ENCODE measurements at regions not wholly inside any gene's neighbourhood (a gene's known extent, or its start where the extent isn't known, plus 50 kb on each side); places are given as distances from the start of the nearest gene placed in this dataset.
"Not testable (repeated sequence)": the region's sequence is repeated elsewhere in the genome, so short reads cannot be mapped to it uniquely, and the experiment has no call there.

GRCh38 chr1:65590279-65590678, 169.8 kb downstream of the LEPR start:
- DNase-seq (no peak), ATAC-seq (ENCODE audit: low FRiP score) (no peak)
- intact Hi-C loops (cut with DNase I), result no loop called here
- 92 to 94% methylated on average over 2 of the region's 2 CpGs for WGBS, 2 donors
- Histone ChIP-seq H3K4me1 (ENCODE audit: control insufficient read depth in 1 of 2, insufficient read depth in 2 of 2, low read length in 2 of 2) (no peaks in the 10 kb centered on the region), H3K4me3 (ENCODE audit: low read length in 2 of 2) (no peak overlapping the region), H3K9me3 (ENCODE audit: control insufficient read depth, low read length) (no peaks in the 10 kb centered on the region), H3K27me3 (ENCODE audit: control insufficient read depth in 1 of 2, insufficient read depth in 2 of 2, low read length in 1 of 2) (no peaks in the 10 kb centered on the region), H3K36me3 (ENCODE audit: control insufficient read depth in 1 of 2, insufficient read depth in 2 of 2, low read length in 1 of 2) (no peaks in the 10 kb centered on the region), H3K27ac (ENCODE audit: low read depth in 1 of 2, low read length in 2 of 2) (no peak overlapping the region)

GRCh38 chr1:65593516-65593915, 173.0 kb downstream of the LEPR start:
- WGBS, 2 donors, result 88 to 95% methylated on average over 2 of the region's 2 CpGs
- Histone ChIP-seq H3K27me3 (ENCODE audit: control insufficient read depth in 1 of 2, insufficient read depth in 2 of 2, low read length in 1 of 2) (no peaks in the 10 kb centered on the region), H3K4me3 (ENCODE audit: low read length in 2 of 2) (no peak overlapping the region), H3K27ac (ENCODE audit: low read depth in 1 of 2, low read length in 2 of 2) (no peak overlapping the region), H3K9me3 (ENCODE audit: control insufficient read depth, low read length) (no peaks in the 10 kb centered on the region), H3K4me1 (ENCODE audit: control insufficient read depth in 1 of 2, insufficient read depth in 2 of 2, low read length in 2 of 2) (no peaks in the 10 kb centered on the region), H3K36me3 (ENCODE audit: control insufficient read depth in 1 of 2, insufficient read depth in 2 of 2, low read length in 1 of 2) (no peaks in the 10 kb centered on the region)
- no peak for DNase-seq
- intact Hi-C loops (cut with DNase I), result no loop called here
- no peak for ATAC-seq (ENCODE audit: low FRiP score)

GRCh38 chr1:65595724-65596123, 175.3 kb downstream of the LEPR start:
- no peak for ATAC-seq (ENCODE audit: low FRiP score)
- no peaks in the 10 kb centered on the region for H3K27me3 ChIP-seq (ENCODE audit: control insufficient read depth in 1 of 2, insufficient read depth in 2 of 2, low read length in 1 of 2)
- 95 to 96% methylated on average over 2 of the region's 2 CpGs for WGBS, 2 donors
- no peaks in the 10 kb centered on the region for H3K9me3 ChIP-seq (ENCODE audit: control insufficient read depth, low read length)
- no peaks in the 10 kb centered on the region for H3K4me1 ChIP-seq (ENCODE audit: control insufficient read depth in 1 of 2, insufficient read depth in 2 of 2, low read length in 2 of 2)
- no peak overlapping the region for H3K27ac ChIP-seq (ENCODE audit: low read depth in 1 of 2, low read length in 2 of 2)
- no peak for DNase-seq
- intact Hi-C loops (cut with DNase I), result no loop called here
- H3K4me3 ChIP-seq (ENCODE audit: low read length in 2 of 2), result no peak overlapping the region
- no peaks in the 10 kb centered on the region for H3K36me3 ChIP-seq (ENCODE audit: control insufficient read depth in 1 of 2, insufficient read depth in 2 of 2, low read length in 1 of 2)

GRCh38 chr1:65596768-65597167, 176.3 kb downstream of the LEPR start:
- H3K4me1 ChIP-seq (ENCODE audit: control insufficient read depth in 1 of 2, insufficient read depth in 2 of 2, low read length in 2 of 2), result no peaks in the 10 kb centered on the region
- no peak overlapping the region for H3K4me3 ChIP-seq (ENCODE audit: low read length in 2 of 2)
- DNase-seq, result no peak
- H3K27me3 ChIP-seq (ENCODE audit: control insufficient read depth in 1 of 2, insufficient read depth in 2 of 2, low read length in 1 of 2), result no peaks in the 10 kb centered on the region
- WGBS, 2 donors, result 95% methylated on average over 2 of the region's 2 CpGs
- no peaks in the 10 kb centered on the region for H3K9me3 ChIP-seq (ENCODE audit: control insufficient read depth, low read length)
- H3K27ac ChIP-seq (ENCODE audit: low read depth in 1 of 2, low read length in 2 of 2), result no peak overlapping the region
- no peaks in the 10 kb centered on the region for H3K36me3 ChIP-seq (ENCODE audit: control insufficient read depth in 1 of 2, insufficient read depth in 2 of 2, low read length in 1 of 2)
- ATAC-seq (ENCODE audit: low FRiP score), result no peak
- intact Hi-C loops (cut with DNase I), result no loop called here

GRCh38 chr1:65605621-65606020, 185.2 kb downstream of the LEPR start:
- intact Hi-C loops (cut with DNase I), result no loop called here
- H3K27me3 ChIP-seq (ENCODE audit: control insufficient read depth in 1 of 2, insufficient read depth in 2 of 2, low read length in 1 of 2), result no peaks in the 10 kb centered on the region
- H3K36me3 ChIP-seq (ENCODE audit: control insufficient read depth in 1 of 2, insufficient read depth in 2 of 2, low read length in 1 of 2), result no peaks in the 10 kb centered on the region
- H3K27ac ChIP-seq (ENCODE audit: low read depth in 1 of 2, low read length in 2 of 2), result no peak overlapping the region
- no peaks in the 10 kb centered on the region for H3K9me3 ChIP-seq (ENCODE audit: control insufficient read depth, low read length)
- DNase-seq (no peak), ATAC-seq (ENCODE audit: low FRiP score) (no peak)
- no peak overlapping the region for H3K4me3 ChIP-seq (ENCODE audit: low read length in 2 of 2)
- no peaks in the 10 kb centered on the region for H3K4me1 ChIP-seq (ENCODE audit: control insufficient read depth in 1 of 2, insufficient read depth in 2 of 2, low read length in 2 of 2)
- 64 to 71% methylated on average over 1 of the region's 1 CpG for WGBS, 2 donors

GRCh38 chr1:65606426-65606825, 186.0 kb downstream of the LEPR start:
- intact Hi-C loops (cut with DNase I), result no loop called here
- DNase-seq, result no peak
- H3K36me3 ChIP-seq (ENCODE audit: control insufficient read depth in 1 of 2, insufficient read depth in 2 of 2, low read length in 1 of 2), result no peaks in the 10 kb centered on the region
- H3K27ac ChIP-seq (ENCODE audit: low read depth in 1 of 2, low read length in 2 of 2), result no peak overlapping the region
- H3K27me3 ChIP-seq (ENCODE audit: control insufficient read depth in 1 of 2, insufficient read depth in 2 of 2, low read length in 1 of 2), result no peaks in the 10 kb centered on the region
- no peaks in the 10 kb centered on the region for H3K4me1 ChIP-seq (ENCODE audit: control insufficient read depth in 1 of 2, insufficient read depth in 2 of 2, low read length in 2 of 2)
- H3K4me3 ChIP-seq (ENCODE audit: low read length in 2 of 2), result no peak overlapping the region
- WGBS, 2 donors, result 76 to 82% methylated on average over 3 of the region's 3 CpGs
- no peaks in the 10 kb centered on the region for H3K9me3 ChIP-seq (ENCODE audit: control insufficient read depth, low read length)
- no peak for ATAC-seq (ENCODE audit: low FRiP score)

- DNase-seq, result no peak
- Histone ChIP-seq H3K27me3 (ENCODE audit: control insufficient read depth in 1 of 2, insufficient read depth in 2 of 2, low read length in 1 of 2) (no peaks in the 10 kb centered on the region), H3K4me1 (ENCODE audit: control insufficient read depth in 1 of 2, insufficient read depth in 2 of 2, low read length in 2 of 2) (no peaks in the 10 kb centered on the region), H3K27ac (ENCODE audit: low read depth in 1 of 2, low read length in 2 of 2) (no peak overlapping the region), H3K36me3 (ENCODE audit: control insufficient read depth in 1 of 2, insufficient read depth in 2 of 2, low read length in 1 of 2) (no peaks in the 10 kb centered on the region), H3K9me3 (ENCODE audit: control insufficient read depth, low read length) (no peaks in the 10 kb centered on the region), H3K4me3 (ENCODE audit: low read length in 2 of 2) (no peak overlapping the region)
- WGBS, 2 donors, result 96 to 97% methylated on average over 2 of the region's 2 CpGs
- intact Hi-C loops (cut with DNase I), result no loop called here
- no peak for ATAC-seq (ENCODE audit: low FRiP score)
These were observed 178.8 kb upstream of the PDE4B start for GRCh38 chr1:65613884-65614283.

- Histone ChIP-seq H3K9me3 (ENCODE audit: control insufficient read depth, low read length) (no peaks in the 10 kb centered on the region), H3K4me1 (ENCODE audit: control insufficient read depth in 1 of 2, insufficient read depth in 2 of 2, low read length in 2 of 2) (no peaks in the 10 kb centered on the region), H3K36me3 (ENCODE audit: control insufficient read depth in 1 of 2, insufficient read depth in 2 of 2, low read length in 1 of 2) (no peaks in the 10 kb centered on the region), H3K27ac (ENCODE audit: low read depth in 1 of 2, low read length in 2 of 2) (no peak overlapping the region), H3K4me3 (ENCODE audit: low read length in 2 of 2) (no peak overlapping the region), H3K27me3 (ENCODE audit: control insufficient read depth in 1 of 2, insufficient read depth in 2 of 2, low read length in 1 of 2) (no peaks in the 10 kb centered on the region)
- WGBS, 2 donors, result 53 to 57% methylated on average over 2 of the region's 2 CpGs
- DNase-seq, result no peak
- no peak for ATAC-seq (ENCODE audit: low FRiP score)
- intact Hi-C loops (cut with DNase I), result no loop called here
These were observed 176.8 kb upstream of the PDE4B start for GRCh38 chr1:65615859-65616258.

GRCh38 chr1:65621721-65622120, 171.0 kb upstream of the PDE4B start:
- ATAC-seq (ENCODE audit: low FRiP score); H3K4me3 ChIP-seq (ENCODE audit: low read length in 2 of 2); H3K36me3 ChIP-seq (ENCODE audit: control insufficient read depth in 1 of 2, insufficient read depth in 2 of 2, low read length in 1 of 2); H3K27me3 ChIP-seq (ENCODE audit: control insufficient read depth in 1 of 2, insufficient read depth in 2 of 2, low read length in 1 of 2); intact Hi-C loops (cut with DNase I); H3K4me1 ChIP-seq (ENCODE audit: control insufficient read depth in 1 of 2, insufficient read depth in 2 of 2, low read length in 2 of 2); DNase-seq; H3K27ac ChIP-seq (ENCODE audit: low read depth in 1 of 2, low read length in 2 of 2); H3K9me3 ChIP-seq (ENCODE audit: control insufficient read depth, low read length): not testable (repeated sequence)
- WGBS, 2 donors, result 13 to 20% methylated on average over 1 of the region's 1 CpG
